IPS-15b (cell line): ENCODE measurements at regions not wholly inside any gene's neighbourhood (a gene's known extent, or its start where the extent isn't known, plus 50 kb on each side); places are given as distances from the start of the nearest gene placed in this dataset.

Experiments
- H3K27me3 ChIP-seq: one replicate; pipeline ENCODE4 v1.6.1; 2013; ENCODE audit warnings: low read length; ENCODE audit not compliant: control insufficient read depth, insufficient read depth
- H3K36me3 ChIP-seq: one replicate; pipeline ENCODE4 v1.6.1; 2013; ENCODE audit warnings: low read length; ENCODE audit not compliant: control insufficient read depth, insufficient read depth
- H3K4me1 ChIP-seq: one replicate; pipeline ENCODE4 v1.6.1; 2013; ENCODE audit warnings: mild to moderate bottlenecking, low read length; ENCODE audit not compliant: control insufficient read depth, insufficient read depth
- H3K4me3 ChIP-seq: one replicate; pipeline ENCODE4 v1.5.1; 2013; ENCODE audit warnings: low read depth, low read length
- H3K9ac ChIP-seq: one replicate; pipeline ENCODE4 v1.6.1; 2013; ENCODE audit warnings: low read depth, mild to moderate bottlenecking, low read length
- H3K9me3 ChIP-seq: one replicate; pipeline ENCODE4 v1.6.1; 2013; ENCODE audit warnings: mild to moderate bottlenecking, low read length; ENCODE audit not compliant: control insufficient read depth, insufficient read depth

- H3K9me3 ChIP-seq: peaks cover 24% of the 10 kb centered on the region
- no peaks in the 10 kb centered on the region for H3K27me3 ChIP-seq
- H3K36me3 ChIP-seq: peaks cover 4% of the 10 kb centered on the region
- H3K9ac ChIP-seq: no peak overlapping the region
- H3K4me3 ChIP-seq: no peak overlapping the region
- H3K4me1 ChIP-seq: peaks cover 12% of the 10 kb centered on the region
These were observed 595.7 kb upstream of the CDH5 start for GRCh38 chr16:65770752-65771151.

GRCh38 chr16:65769776-65770438, 596.6 kb upstream of the CDH5 start:
- Histone ChIP-seq H3K4me1 (peaks cover 12% of the 10 kb centered on the region), H3K27me3 (no peaks in the 10 kb centered on the region), H3K4me3 (no peak overlapping the region), H3K36me3 (peaks cover 4% of the 10 kb centered on the region), H3K9ac (no peak overlapping the region), H3K9me3 (peaks cover 24% of the 10 kb centered on the region)

- Histone ChIP-seq H3K4me3 (no peak overlapping the region), H3K4me1 (peaks cover 12% of the 10 kb centered on the region), H3K27me3 (no peaks in the 10 kb centered on the region), H3K9ac (no peak overlapping the region), H3K36me3 (peaks cover 4% of the 10 kb centered on the region), H3K9me3 (peaks cover 24% of the 10 kb centered on the region)
These were observed 597.4 kb upstream of the CDH5 start for GRCh38 chr16:65769055-65769465.

GRCh38 chr16:65767125-65767524, 599.4 kb upstream of the CDH5 start:
- H3K27me3 ChIP-seq: no peaks in the 10 kb centered on the region
- H3K9me3 ChIP-seq: peaks cover 24% of the 10 kb centered on the region
- no peak overlapping the region for H3K9ac ChIP-seq
- peaks cover 3% of the 10 kb centered on the region for H3K4me1 ChIP-seq
- H3K4me3 ChIP-seq: no peak overlapping the region
- H3K36me3 ChIP-seq: peaks cover 4% of the 10 kb centered on the region

GRCh38 chr16:65763640-65764305, 602.7 kb upstream of the CDH5 start:
- no peaks in the 10 kb centered on the region for H3K36me3 ChIP-seq
- peaks cover 3% of the 10 kb centered on the region for H3K4me1 ChIP-seq
- no peak overlapping the region for H3K9ac ChIP-seq
- no peak overlapping the region for H3K4me3 ChIP-seq
- H3K9me3 ChIP-seq: no peaks in the 10 kb centered on the region
- no peaks in the 10 kb centered on the region for H3K27me3 ChIP-seq

GRCh38 chr16:65760874-65761273, 605.6 kb upstream of the CDH5 start:
- Histone ChIP-seq H3K4me1 (no peaks in the 10 kb centered on the region), H3K36me3 (no peaks in the 10 kb centered on the region), H3K4me3 (no peak overlapping the region), H3K27me3 (no peaks in the 10 kb centered on the region), H3K9ac (no peak overlapping the region), H3K9me3 (no peaks in the 10 kb centered on the region)

GRCh38 chr16:65758620-65759019, 607.9 kb upstream of the CDH5 start:
- no peaks in the 10 kb centered on the region for H3K36me3 ChIP-seq
- H3K4me1 ChIP-seq: no peaks in the 10 kb centered on the region
- no peak overlapping the region for H3K4me3 ChIP-seq
- no peaks in the 10 kb centered on the region for H3K9me3 ChIP-seq
- H3K27me3 ChIP-seq: no peaks in the 10 kb centered on the region
- no peak overlapping the region for H3K9ac ChIP-seq

GRCh38 chr16:65757064-65757463, 609.4 kb upstream of the CDH5 start:
- Histone ChIP-seq H3K9me3 (no peaks in the 10 kb centered on the region), H3K36me3 (no peaks in the 10 kb centered on the region), H3K4me1 (no peaks in the 10 kb centered on the region), H3K4me3 (no peak overlapping the region), H3K27me3 (no peaks in the 10 kb centered on the region), H3K9ac (no peak overlapping the region)

- no peaks in the 10 kb centered on the region for H3K4me1 ChIP-seq
- no peak overlapping the region for H3K4me3 ChIP-seq
- H3K27me3 ChIP-seq: no peaks in the 10 kb centered on the region
- H3K9me3 ChIP-seq: no peaks in the 10 kb centered on the region
- H3K9ac ChIP-seq: no peak overlapping the region
- no peaks in the 10 kb centered on the region for H3K36me3 ChIP-seq
These were observed 610.3 kb upstream of the CDH5 start for GRCh38 chr16:65756163-65756562.

- no peaks in the 10 kb centered on the region for H3K27me3 ChIP-seq
- H3K9ac ChIP-seq: no peak overlapping the region
These were observed 611.4 kb upstream of the CDH5 start for GRCh38 chr16:65754820-65755691.

GRCh38 chr16:65752522-65752844, 614.0 kb upstream of the CDH5 start:
- no peaks in the 10 kb centered on the region for H3K9me3 ChIP-seq
- no peaks in the 10 kb centered on the region for H3K27me3 ChIP-seq
- H3K4me1 ChIP-seq: no peaks in the 10 kb centered on the region
- H3K9ac ChIP-seq: no peak overlapping the region
- no peaks in the 10 kb centered on the region for H3K36me3 ChIP-seq
- no peak overlapping the region for H3K4me3 ChIP-seq

More at GRCh38 chr16:65754820-65755691, 611.4 kb upstream of the CDH5 start:
- Histone ChIP-seq H3K4me1 (no peaks in the 10 kb centered on the region), H3K36me3 (no peaks in the 10 kb centered on the region), H3K9me3 (no peaks in the 10 kb centered on the region), H3K4me3 (no peak overlapping the region)
